ENCODE measurements at regions not wholly inside any gene's neighbourhood (a gene's known extent, or its start where the extent isn't known, plus 50 kb on each side); places are given as distances from the start of the nearest gene placed in this dataset.

DNA sequence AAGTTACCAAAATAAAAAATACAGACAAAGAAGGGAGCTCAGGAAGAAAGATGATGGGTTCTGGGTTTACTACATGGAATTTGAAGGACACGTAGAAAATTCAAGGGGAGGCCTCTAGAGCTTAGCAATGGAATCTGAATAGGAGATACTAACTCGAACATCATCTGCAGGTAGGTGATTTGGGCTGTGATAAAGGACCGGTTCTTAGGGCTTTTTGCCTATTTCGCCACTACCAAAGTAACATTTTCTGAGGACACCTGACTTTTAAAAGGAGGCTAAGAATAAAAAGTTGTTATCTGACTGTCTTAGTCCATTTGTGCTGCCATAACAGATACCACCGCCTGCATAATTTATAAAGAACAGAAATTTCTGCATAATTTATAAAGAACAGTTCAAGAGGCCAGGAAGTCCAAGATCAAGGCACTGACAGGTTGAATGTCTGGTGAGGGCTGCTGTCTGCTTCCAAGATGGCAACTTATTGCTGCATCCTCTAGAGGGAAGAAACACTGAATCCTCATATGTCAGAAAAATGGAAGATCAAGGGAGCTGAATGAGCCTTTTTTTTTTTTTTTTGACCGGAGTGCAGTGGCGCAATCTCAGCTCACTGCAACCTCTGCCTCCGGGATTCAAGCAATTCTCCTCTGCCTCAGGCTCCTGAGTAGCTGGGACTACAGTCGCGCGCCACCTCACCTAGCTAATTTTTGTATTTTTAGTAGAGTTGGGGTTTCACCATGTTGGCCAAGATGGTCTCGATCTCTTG lies 67.9 kb upstream of the UBE2E2 start:
- TF ChIP-seq, protein P1, sequence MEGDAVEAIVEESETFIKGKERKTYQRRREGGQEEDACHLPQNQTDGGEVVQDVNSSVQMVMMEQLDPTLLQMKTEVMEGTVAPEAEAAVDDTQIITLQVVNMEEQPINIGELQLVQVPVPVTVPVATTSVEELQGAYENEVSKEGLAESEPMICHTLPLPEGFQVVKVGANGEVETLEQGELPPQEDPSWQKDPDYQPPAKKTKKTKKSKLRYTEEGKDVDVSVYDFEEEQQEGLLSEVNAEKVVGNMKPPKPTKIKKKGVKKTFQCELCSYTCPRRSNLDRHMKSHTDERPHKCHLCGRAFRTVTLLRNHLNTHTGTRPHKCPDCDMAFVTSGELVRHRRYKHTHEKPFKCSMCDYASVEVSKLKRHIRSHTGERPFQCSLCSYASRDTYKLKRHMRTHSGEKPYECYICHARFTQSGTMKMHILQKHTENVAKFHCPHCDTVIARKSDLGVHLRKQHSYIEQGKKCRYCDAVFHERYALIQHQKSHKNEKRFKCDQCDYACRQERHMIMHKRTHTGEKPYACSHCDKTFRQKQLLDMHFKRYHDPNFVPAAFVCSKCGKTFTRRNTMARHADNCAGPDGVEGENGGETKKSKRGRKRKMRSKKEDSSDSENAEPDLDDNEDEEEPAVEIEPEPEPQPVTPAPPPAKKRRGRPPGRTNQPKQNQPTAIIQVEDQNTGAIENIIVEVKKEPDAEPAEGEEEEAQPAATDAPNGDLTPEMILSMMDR (conservative IDR thresholded peaks at IDR 0.05; ENCODE audit: low read depth, low read length), result no peak
- no peak for TF ChIP-seq EZH2 (IDR thresholded peaks at IDR 0.05; ENCODE audit: borderline replicate concordance, low read depth, low read length, poor library complexity, severe bottlenecking)
